Caco-2 (cell line): ENCODE measurements at regions not wholly inside any gene's neighbourhood (a gene's known extent, or its start where the extent isn't known, plus 50 kb on each side); places are given as distances from the start of the nearest gene placed in this dataset.

Source experiments
- BruUV-seq: library from RNA; stranded (reverse); fragments of 400-500 nt; replicated peaks from 2 replicates; lab custom pipeline; 2021; lab: Mats Ljungman, UMichigan
- CTCF ChIA-PET: fragments of 300-600 bp; sonication (Branson Sonifier 250); formaldehyde crosslinking; loops from one replicate; lab custom pipeline; 2022; ENCODE audit warnings: antibody characterized with exemption; lab: Charles Lee
- POLR2A ChIA-PET: fragments of 300-600 bp; sonication (Branson Sonifier 250); formaldehyde crosslinking; loops from one replicate; lab custom pipeline; 2022; ENCODE audit warnings: antibody characterized with exemption; lab: Charles Lee
- DNase-seq, 2 experiments: peaks; one replicate each; pipeline versions ENCODE4 v3.0.0 to v3.0.0-alpha.2; 2020 to 2022
- H3K27me3 ChIP-seq: replicated peaks from 2 replicates; pipeline ENCODE4 v1.6.0; 2011; ENCODE audit warnings: low read length; ENCODE audit not compliant: control insufficient read depth, insufficient read depth
- H3K36me3 ChIP-seq: 2 replicates; pipeline ENCODE4 v1.5.1; 2011; ENCODE audit warnings: low read length; ENCODE audit not compliant: control insufficient read depth, insufficient read depth
- H3K4me1 ChIP-seq: fragments of 250-450 bp; sonication (Bioruptor Pico); 2 replicates; pipeline ENCODE4 v1.5.1; 2020; ENCODE audit warnings: mild to moderate bottlenecking
- H3K4me3 ChIP-seq: 2 replicates; pipeline ENCODE4 v1.5.1; 2011; ENCODE audit warnings: low read depth, mild to moderate bottlenecking, control low read depth, low read length
- H3K9me3 ChIP-seq: fragments of 250-450 bp; sonication (Bioruptor Pico); 2 replicates; pipeline ENCODE4 v1.5.1; 2020; ENCODE audit warnings: mild to moderate bottlenecking, moderate library complexity
- H3K27ac Mint-ChIP-seq: one replicate; pipeline ENCODE4 v1.8.0; 2022; ENCODE audit warnings: mixed read lengths; ENCODE audit not compliant: unreplicated experiment
- H3K27me3 Mint-ChIP-seq: one replicate; pipeline ENCODE4 v1.8.0; 2022; ENCODE audit warnings: mixed read lengths; ENCODE audit not compliant: insufficient read depth, unreplicated experiment
- H3K36me3 Mint-ChIP-seq: one replicate; pipeline ENCODE4 v1.8.0; 2022; ENCODE audit warnings: mild to moderate bottlenecking, mixed read lengths; ENCODE audit not compliant: insufficient read depth, unreplicated experiment
- H3K4me1 Mint-ChIP-seq: one replicate; pipeline ENCODE4 v1.8.0; 2022; ENCODE audit warnings: low read depth, mixed read lengths; ENCODE audit not compliant: unreplicated experiment
- H3K4me3 Mint-ChIP-seq: one replicate; pipeline ENCODE4 v1.8.0; 2022; ENCODE audit warnings: mild to moderate bottlenecking, moderate library complexity, mixed read lengths; ENCODE audit not compliant: unreplicated experiment
- H3K9me3 Mint-ChIP-seq: one replicate; pipeline ENCODE4 v1.8.0; 2022; ENCODE audit warnings: mixed read lengths; ENCODE audit not compliant: unreplicated experiment
- CTCF ChIP-seq, 2 experiments: fragments of 200-600 bp in 1 of 2; IDR thresholded peaks; 1 replicate in 1 of 2; 2 replicates in 1 of 2; pipeline versions ENCODE4 v1.5.1 to v1.8.0; 2011 to 2022; ENCODE audit warnings: antibody characterized with exemption in 1 of 2, control low read depth in 1 of 2, inconsistent platforms in 1 of 2, low read depth in 1 of 2, low read length in 1 of 2, mild to moderate bottlenecking in 1 of 2, moderate library complexity in 1 of 2; ENCODE audit not compliant: insufficient read depth in 1 of 2, severe bottlenecking in 1 of 2, unreplicated experiment in 1 of 2
- intact Hi-C: fragments of 100-400 bp; cut with micrococcal nuclease; formaldehyde crosslinking; loops from one replicate; pipeline ENCODE4 v1.10.0; 2022; ENCODE audit not compliant: unreplicated experiment

GRCh38 chr3:146861262-146861661, 256.1 kb upstream of the PLSCR5 start:
- no TSS peak for BruUV-seq

GRCh38 chr3:146854523-146854922, 249.4 kb upstream of the PLSCR5 start:
- DNase-seq = no peak
- BruUV-seq = no TSS peak
- Mint-ChIP-seq H3K27me3 (peaks cover 6% of the 10 kb centered on the region), H3K36me3 (no peaks in the 10 kb centered on the region), H3K4me1 (no peaks in the 10 kb centered on the region), H3K27ac (no peak overlapping the region), H3K9me3 (no peaks in the 10 kb centered on the region), H3K4me3 (no peak overlapping the region)
- H3K4me1 ChIP-seq = no peaks in the 10 kb centered on the region
- H3K27me3 ChIP-seq = no peaks in the 10 kb centered on the region
- no peaks in the 10 kb centered on the region for H3K36me3 ChIP-seq
- ChIA-PET CTCF (no interaction called here), POLR2A (no interaction called here)
- no peak for TF ChIP-seq CTCF (IDR thresholded peaks at IDR 0.05; ENCODE audit: insufficient read depth in 1 of 2, low read depth in 1 of 2, low read length in 1 of 2, severe bottlenecking in 1 of 2, unreplicated experiment in 1 of 2)
- no peaks in the 10 kb centered on the region for H3K9me3 ChIP-seq
- no peak overlapping the region for H3K4me3 ChIP-seq
- intact Hi-C loops = no loop called here

More at GRCh38 chr3:146861262-146861661, 256.1 kb upstream of the PLSCR5 start:
- H3K4me1 ChIP-seq = no peaks in the 10 kb centered on the region
- TF ChIP-seq CTCF (IDR thresholded peaks at IDR 0.05; ENCODE audit: insufficient read depth in 1 of 2, low read depth in 1 of 2, low read length in 1 of 2, severe bottlenecking in 1 of 2, unreplicated experiment in 1 of 2) = no peak
- POLR2A ChIA-PET = no interaction called here
- H3K27me3 ChIP-seq = no peaks in the 10 kb centered on the region
- Mint-ChIP-seq H3K27me3 (no peaks in the 10 kb centered on the region), H3K36me3 (no peaks in the 10 kb centered on the region), H3K27ac (no peak overlapping the region), H3K9me3 (no peaks in the 10 kb centered on the region), H3K4me1 (no peaks in the 10 kb centered on the region), H3K4me3 (no peak overlapping the region)
- no peak for DNase-seq
- CTCF ChIA-PET = no interaction called here
- no peaks in the 10 kb centered on the region for H3K9me3 ChIP-seq
- intact Hi-C loops = no loop called here
- H3K4me3 ChIP-seq = no peak overlapping the region
- H3K36me3 ChIP-seq = no peaks in the 10 kb centered on the region

- no peaks in the 10 kb centered on the region for H3K9me3 ChIP-seq
- H3K27me3 ChIP-seq = no peaks in the 10 kb centered on the region
- POLR2A ChIA-PET = no interaction called here
These were observed 246.5 kb upstream of the PLSCR5 start for GRCh38 chr3:146851665-146852064.

More at GRCh38 chr3:146851665-146852064, 246.5 kb upstream of the PLSCR5 start:
- intact Hi-C loops = no loop called here
- Histone ChIP-seq H3K36me3 (no peaks in the 10 kb centered on the region), H3K4me3 (no peak overlapping the region), H3K4me1 (no peaks in the 10 kb centered on the region)
- peaks cover 6% of the 10 kb centered on the region for H3K27me3 Mint-ChIP-seq
- TF ChIP-seq CTCF (IDR thresholded peaks at IDR 0.05; ENCODE audit: insufficient read depth in 1 of 2, low read depth in 1 of 2, low read length in 1 of 2, severe bottlenecking in 1 of 2, unreplicated experiment in 1 of 2) = no peak
- CTCF ChIA-PET = no interaction called here
- no peaks in the 10 kb centered on the region for H3K9me3 Mint-ChIP-seq
- no peak overlapping the region for H3K27ac Mint-ChIP-seq
- DNase-seq = no peak
- BruUV-seq = no TSS peak
- no peak overlapping the region for H3K4me3 Mint-ChIP-seq
- no peaks in the 10 kb centered on the region for H3K4me1 Mint-ChIP-seq
- H3K36me3 Mint-ChIP-seq = no peaks in the 10 kb centered on the region
